Brain microvascular endothelial cell (primary cell): ENCODE measurements at regions not wholly inside any gene's neighbourhood (a gene's known extent, or its start where the extent isn't known, plus 50 kb on each side); places are given as distances from the start of the nearest gene placed in this dataset.

Experiments used
- DNase-seq: peaks from one replicate; pipeline ENCODE4 v3.0.0-alpha.2; 2020
- H3K27ac ChIP-seq: fragments of 250-450 bp; sonication (Bioruptor Pico); 2 replicates; pipeline ENCODE4 v1.5.1; 2020; ENCODE audit warnings: mild to moderate bottlenecking, moderate library complexity
- H3K27me3 ChIP-seq: fragments of 250-450 bp; sonication (Bioruptor Pico); replicated peaks from 2 replicates; pipeline ENCODE4 v1.5.1; 2020; ENCODE audit warnings: mild to moderate bottlenecking
- H3K36me3 ChIP-seq: fragments of 250-450 bp; sonication (Bioruptor Pico); replicated peaks from 2 replicates; pipeline ENCODE4 v1.5.1; 2020; ENCODE audit warnings: mild to moderate bottlenecking
- H3K4me3 ChIP-seq: 2 replicates; pipeline ENCODE4 v1.5.1; 2011; ENCODE audit warnings: low read depth, mild to moderate bottlenecking, control low read depth, low read length, moderate library complexity
- CTCF ChIP-seq: IDR thresholded peaks from 2 replicates; pipeline ENCODE4 v1.5.1; 2011; ENCODE audit warnings: low read depth, mild to moderate bottlenecking, moderate library complexity, low read length, control low read depth, inconsistent platforms; ENCODE audit errors: missing control alignments
- in situ Hi-C: cut with HindIII; loops from 2 replicates; pipeline ENCODE4 v1.10.0; 2017; ENCODE audit warnings: low sequenced_read_pairs, low pct_ligation_motif_present

- no peak for DNase-seq
- H3K36me3 ChIP-seq, result no peaks in the 10 kb centered on the region
- no peak overlapping the region for H3K4me3 ChIP-seq
- TF ChIP-seq CTCF, result no peak
- in situ Hi-C loops, result no loop called here
- no peak overlapping the region for H3K27ac ChIP-seq
- no peaks in the 10 kb centered on the region for H3K27me3 ChIP-seq
Observed at GRCh38 chr4:171602638-171603355, 210.4 kb upstream of the GALNTL6 start.

GRCh38 chr4:171601091-171601490 lies 212.1 kb upstream of the GALNTL6 start:
- no peak overlapping the region for H3K27ac ChIP-seq
- no peaks in the 10 kb centered on the region for H3K27me3 ChIP-seq
- in situ Hi-C loops, result no loop called here
- H3K4me3 ChIP-seq, result no peak overlapping the region
- DNase-seq, result no peak
- H3K36me3 ChIP-seq, result no peaks in the 10 kb centered on the region
- TF ChIP-seq CTCF, result no peak

- no peaks in the 10 kb centered on the region for H3K36me3 ChIP-seq
- H3K27me3 ChIP-seq, result no peaks in the 10 kb centered on the region
- no peak overlapping the region for H3K27ac ChIP-seq
- H3K4me3 ChIP-seq, result no peak overlapping the region
- no peak for TF ChIP-seq CTCF
- in situ Hi-C loops, result no loop called here
- DNase-seq, result no peak
Observed at GRCh38 chr4:171599628-171600027, 213.6 kb upstream of the GALNTL6 start.

- in situ Hi-C loops, result no loop called here
- DNase-seq, result no peak
- H3K27ac ChIP-seq, result no peak overlapping the region
Observed at GRCh38 chr4:171594293-171594692, 218.9 kb upstream of the GALNTL6 start.

GRCh38 chr4:171590716-171591115 lies 222.5 kb upstream of the GALNTL6 start:
- in situ Hi-C loops, result no loop called here
- H3K36me3 ChIP-seq, result no peaks in the 10 kb centered on the region
- H3K27ac ChIP-seq, result no peak overlapping the region
- TF ChIP-seq CTCF, result no peak
- H3K4me3 ChIP-seq, result no peak overlapping the region
- DNase-seq, result no peak
- H3K27me3 ChIP-seq, result no peaks in the 10 kb centered on the region

More at GRCh38 chr4:171594293-171594692, 218.9 kb upstream of the GALNTL6 start:
- Histone ChIP-seq H3K36me3 (no peaks in the 10 kb centered on the region), H3K27me3 (no peaks in the 10 kb centered on the region), H3K4me3 (no peak overlapping the region)
- TF ChIP-seq CTCF, result no peak

GRCh38 chr4:171588764-171589163 lies 224.4 kb upstream of the GALNTL6 start:
- no peaks in the 10 kb centered on the region for H3K36me3 ChIP-seq
- no peak overlapping the region for H3K27ac ChIP-seq
- H3K4me3 ChIP-seq, result no peak overlapping the region
- no peaks in the 10 kb centered on the region for H3K27me3 ChIP-seq
- in situ Hi-C loops, result no loop called here
- no peak for DNase-seq
- no peak for TF ChIP-seq CTCF
